Heart left ventricle (tissue), 13 donors: ENCODE measurements at regions not wholly inside any gene's neighbourhood (a gene's known extent, or its start where the extent isn't known, plus 50 kb on each side); places are given as distances from the start of the nearest gene placed in this dataset.

Source experiments
- CTCF ChIP-seq, 12 donors: fragments of 200-600 bp; sonication (generic) in 4 of 12; IDR thresholded peaks; one replicate each; pipeline versions ENCODE4 v1.5.0 to v1.8.0; 2018 to 2022; ENCODE audit warnings: antibody characterized with exemption in 12 of 12, mild to moderate bottlenecking in 5 of 12
- POLR2A ChIP-seq, 2 donors: fragments of 450-650 bp; IDR thresholded peaks; one replicate each; pipeline ENCODE4 v1.6.1; 2017; ENCODE audit warnings: antibody characterized with exemption in 2 of 2, mild to moderate bottlenecking in 2 of 2, moderate library complexity in 2 of 2
- donor health status: ischemic (EF 13 %, LVEDD 7.1; RV severe dilation, severe dysfunction).
- donor health status: DM: no; HTN: yes; CAD: no.
- donor health status: DM: no; HTN: no; CAD: no.
- donor health status: ischemic (EF 25% LVEDD 6.9; RV normal size, moderate dysfunction).
- donor health status: ischemic (EF 25% LVEDD 5.7; RV mildly dilated, moderate dysfunction).
- donor health status: ischemic (EF 35%, LVEDD 5.7; RV mildly dilated, moderate dysfunction).
- donor health status: nonischemic (EF 11% LVEDD 7.7; RV severe dilation, severe dysfunction).
- donor health status: DM: yes; HTN: yes; CAD: no.
- donor health status: PGD.
- donor health status: ischemic (EF 29% LVEDD 5.4; RV normal size, mild dysfunction).
- donor health status: nonischemic (EF 23%, LVEDD 6.1; RV moderate dilation, normal function).

GRCh38 chrY:7834284-7834683 is 922.7 kb upstream of the AMELY start:
- TF ChIP-seq CTCF (IDR thresholded peaks at IDR 0.05) (no peak), POLR2A (IDR thresholded peaks at IDR 0.05) (no peak)
